NCI-H187 (cell line): ENCODE measurements at regions not wholly inside any gene's neighbourhood (a gene's known extent, or its start where the extent isn't known, plus 50 kb on each side); places are given as distances from the start of the nearest gene placed in this dataset.
"Not testable (repeated sequence)": the region's sequence is repeated elsewhere in the genome, so short reads cannot be mapped to it uniquely, and the experiment has no call there.

ENCODE experiments used
- DNase-seq, 2 experiments: peaks; one replicate each; lab custom pipeline; 2025; lab: John Stamatoyannopoulos, UW

DNA sequence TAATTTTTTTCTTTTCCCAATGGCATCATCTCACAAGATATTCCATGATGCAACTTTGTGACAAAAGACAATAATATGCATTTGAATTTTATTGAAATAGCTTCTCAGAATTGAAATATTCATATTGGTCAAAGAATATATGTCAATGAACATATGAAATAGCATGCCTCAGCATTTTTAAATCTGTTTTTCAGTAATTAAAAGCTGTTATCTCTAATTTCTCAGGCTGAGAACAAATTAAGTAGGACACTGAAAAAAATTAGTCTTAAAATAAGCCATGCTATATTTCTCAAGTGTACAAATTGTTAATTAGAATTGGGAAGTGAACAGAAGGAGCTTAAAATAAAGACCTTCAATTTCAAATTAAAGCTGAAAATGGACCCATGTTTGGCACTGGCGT is 570.1 kb downstream of the MFSD1 start:
- no peak for DNase-seq

GRCh38 chr3:159378396-159379194 is 576.7 kb downstream of the MFSD1 start:
- DNase-seq: no peak

DNA sequence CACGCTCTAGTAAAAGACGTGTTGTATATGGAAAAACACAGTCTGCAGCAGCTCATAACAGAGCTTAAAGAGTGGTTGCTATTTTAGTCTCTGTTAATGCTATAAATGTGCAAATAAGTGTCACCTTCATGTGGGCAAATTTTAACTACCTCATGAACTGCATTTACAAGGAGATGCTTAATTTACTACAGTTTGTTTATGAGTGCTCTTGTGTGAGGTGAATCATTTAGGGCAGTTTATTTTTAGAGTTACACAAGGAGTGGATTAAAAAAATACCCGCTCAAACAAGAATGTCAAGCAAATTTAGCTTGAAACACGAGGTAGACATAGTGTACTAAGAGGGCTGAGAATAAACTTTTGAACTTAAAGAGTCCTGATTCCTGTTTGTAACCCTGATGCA is 579.0 kb downstream of the MFSD1 start:
- no peak for DNase-seq

DNA sequence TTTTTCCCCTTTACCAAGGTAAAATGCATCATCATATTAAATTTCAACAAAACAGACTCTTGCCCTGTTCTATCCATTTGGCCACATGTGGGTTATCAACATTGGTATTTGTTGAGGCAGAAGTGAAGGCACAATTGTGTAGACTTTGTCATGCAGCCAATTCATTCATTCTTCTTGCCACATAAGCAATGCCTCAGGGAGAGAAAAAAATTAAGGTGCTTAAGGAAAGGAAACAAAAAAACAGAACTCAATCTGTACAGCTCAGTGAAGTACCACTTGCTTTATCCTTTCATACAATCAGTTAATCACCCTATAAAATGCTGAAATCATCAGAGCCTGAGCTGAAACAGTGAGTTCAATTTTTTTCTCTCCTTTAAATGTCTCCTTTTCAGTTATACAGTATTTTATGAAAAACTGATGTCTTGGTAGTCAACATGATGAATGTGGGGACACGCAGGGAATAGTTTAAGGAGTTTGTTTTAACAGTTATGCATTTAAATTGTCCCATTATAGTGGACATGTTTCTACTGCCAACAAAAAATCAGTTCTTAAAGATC is 588.9 kb downstream of the MFSD1 start:
- no peak for DNase-seq

GRCh38 chr3:159397683-159398082 is 591.0 kb upstream of the IL12A start:
- DNase-seq: not testable (repeated sequence)

- DNase-seq: no peak
Observed at GRCh38 chr3:159401069-159401468, 587.6 kb upstream of the IL12A start.

GRCh38 chr3:159409711-159410110 is 578.9 kb upstream of the IL12A start:
- DNase-seq: not testable (repeated sequence)

DNA sequence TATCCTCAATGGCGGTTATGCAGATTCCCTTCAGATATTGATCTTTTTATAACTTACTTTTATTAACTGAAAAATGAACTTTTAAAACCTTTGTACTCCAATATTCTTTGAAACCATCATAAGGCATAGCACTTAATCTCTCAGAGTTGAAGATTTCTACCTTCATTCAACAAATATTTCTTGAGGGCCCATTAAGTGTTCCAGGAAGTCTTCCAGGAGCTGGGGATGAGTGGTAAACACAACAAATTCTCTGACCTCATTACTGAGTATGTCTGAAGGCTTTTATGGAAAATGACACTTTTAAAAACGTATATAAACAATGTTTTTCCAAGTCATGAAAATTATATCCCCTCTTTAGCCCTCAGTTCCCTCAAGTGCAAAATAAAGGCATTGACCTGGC is 575.3 kb upstream of the IL12A start:
- DNase-seq: no peak

GRCh38 chr3:159416856-159417255 is 571.8 kb upstream of the IL12A start:
- DNase-seq: no peak

GRCh38 chr3:159417761-159418160 is 570.9 kb upstream of the IL12A start:
- no peak for DNase-seq

DNA sequence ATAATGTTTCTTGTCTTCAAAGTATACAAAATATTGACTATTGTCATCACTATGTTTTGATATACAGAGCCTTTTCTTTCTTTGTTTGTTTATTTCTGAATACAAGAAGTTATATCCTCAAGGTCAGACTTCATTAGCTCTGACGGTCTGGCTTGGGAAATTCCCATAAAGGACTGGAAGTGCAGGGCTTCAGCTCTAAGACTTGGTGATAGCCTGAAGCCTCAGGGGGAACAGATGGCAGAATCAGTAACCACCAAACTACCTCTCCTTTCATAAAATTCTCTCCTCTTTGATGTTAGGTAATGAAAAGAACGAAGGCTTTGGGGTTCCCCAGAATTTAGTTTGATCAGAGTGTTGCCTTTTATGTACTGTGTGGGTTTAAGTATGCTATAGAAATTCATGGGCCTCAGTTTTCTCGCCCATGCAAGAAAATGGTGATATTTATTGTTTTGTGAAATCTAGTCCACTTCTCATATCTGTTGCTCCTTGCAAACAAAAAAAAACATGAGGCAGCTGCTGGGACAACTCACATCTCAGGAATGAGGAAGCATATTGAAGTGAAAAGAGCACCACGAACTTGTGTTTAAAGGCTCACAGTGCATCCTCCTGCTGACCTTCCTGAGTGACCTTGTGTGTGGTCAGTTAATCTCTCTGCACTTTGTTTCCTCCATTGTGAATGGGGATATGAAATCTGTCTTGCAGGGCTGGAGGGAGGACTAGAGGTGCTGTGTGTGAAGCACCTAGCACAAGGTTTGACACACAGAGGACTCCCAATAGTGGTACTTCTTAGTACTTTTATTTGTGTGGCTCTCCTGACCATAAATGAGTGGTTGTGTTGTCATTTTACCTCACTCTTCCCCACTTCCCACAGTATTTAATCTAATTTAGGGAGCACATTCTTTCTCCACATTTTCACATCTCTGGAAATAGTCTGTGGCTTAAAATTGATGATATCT is 569.8 kb upstream of the IL12A start:
- no peak for DNase-seq

DNA sequence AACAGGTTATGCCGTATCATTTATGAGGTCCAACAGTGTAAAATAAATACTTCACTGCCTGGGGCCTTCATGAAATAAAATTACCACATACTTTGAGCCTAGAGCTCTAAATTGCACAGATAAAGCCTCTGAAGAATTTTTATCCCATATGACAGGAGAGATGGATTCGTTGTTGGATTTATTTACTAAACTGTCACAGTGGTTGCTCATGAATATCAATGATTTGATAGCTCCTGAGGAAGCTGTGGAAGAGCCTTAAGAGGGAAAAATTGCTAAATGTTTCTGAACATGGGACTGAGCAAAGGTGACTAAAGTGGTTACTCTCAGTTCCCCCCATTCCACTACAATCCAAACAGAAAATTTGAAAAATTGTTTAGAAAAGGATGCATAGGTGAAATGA is 558.9 kb upstream of the IL12A start:
- no peak for DNase-seq

DNA sequence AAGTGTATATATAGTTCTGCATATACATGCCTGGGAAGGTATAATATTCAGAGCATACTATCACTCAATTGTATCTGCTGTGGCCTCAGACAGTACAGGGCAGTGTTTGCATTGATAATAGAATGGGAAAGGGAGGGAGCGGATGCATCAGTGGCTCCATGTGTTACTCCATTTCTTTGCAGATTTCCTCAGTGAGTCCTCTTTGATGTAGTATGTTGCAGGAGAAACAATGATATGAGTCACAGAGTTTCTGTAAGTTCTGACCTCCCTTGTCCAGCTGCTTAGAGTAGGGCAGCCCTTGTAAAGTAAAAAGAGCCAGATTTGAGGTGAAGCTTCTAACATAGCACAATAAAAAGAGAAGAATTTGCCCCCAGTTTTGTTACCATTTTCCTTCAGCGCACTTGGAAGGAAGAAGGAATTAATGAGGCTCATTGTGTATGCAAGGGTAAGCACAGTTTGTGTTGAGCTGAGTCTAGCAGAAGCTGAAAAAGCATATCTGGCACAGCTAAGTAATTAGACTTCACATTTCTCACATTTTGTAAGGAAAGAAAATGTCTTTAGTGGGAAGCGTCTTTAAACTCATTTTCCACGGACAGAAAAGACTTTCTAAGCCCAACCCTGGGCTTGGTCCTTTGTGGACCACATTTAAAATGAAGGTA is 555.8 kb upstream of the IL12A start:
- DNase-seq: no peak

- no peak for DNase-seq
Observed at GRCh38 chr3:159439346-159439745, 549.3 kb upstream of the IL12A start.

DNA sequence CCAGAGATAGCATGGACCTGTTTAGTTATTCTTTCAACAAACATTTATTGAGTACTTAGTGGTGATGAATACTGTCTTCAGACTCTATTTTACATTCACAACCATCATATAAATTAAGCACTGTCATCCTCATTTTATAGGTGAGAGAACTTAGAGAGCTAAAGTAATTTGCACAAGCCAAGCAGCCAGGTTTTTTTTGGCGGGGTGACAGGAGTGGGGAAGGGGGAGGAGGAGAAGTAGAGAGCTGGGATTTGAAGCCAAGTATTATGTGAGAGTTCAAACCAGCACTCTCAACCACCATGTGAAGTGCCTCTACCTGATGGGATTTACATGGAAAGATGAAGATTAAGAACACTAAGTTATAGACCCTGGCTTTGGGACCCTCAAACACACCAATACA is 547.4 kb upstream of the IL12A start:
- no peak for DNase-seq

GRCh38 chr3:159443266-159443665 is 545.4 kb upstream of the IL12A start:
- DNase-seq: no peak

DNA sequence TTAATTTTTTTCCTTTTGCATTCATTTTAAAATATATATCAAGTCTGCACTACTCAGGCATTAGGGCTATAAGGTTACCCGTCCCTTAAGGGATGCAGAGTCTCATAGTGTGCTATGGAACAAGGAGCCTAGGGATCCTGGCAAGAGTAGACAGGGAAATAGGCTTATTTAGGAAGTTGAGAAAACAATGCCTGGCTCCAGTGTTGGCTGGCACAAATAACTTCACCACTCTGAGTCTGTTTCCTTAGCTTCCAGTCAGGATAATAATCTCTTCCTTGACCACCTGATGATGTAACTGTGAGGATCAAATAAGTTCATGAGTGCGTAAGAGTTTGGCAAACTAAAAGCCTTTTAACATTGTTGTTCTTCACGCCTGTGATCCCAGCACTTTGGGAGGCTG is 540.8 kb upstream of the IL12A start:
- no peak for DNase-seq

DNA sequence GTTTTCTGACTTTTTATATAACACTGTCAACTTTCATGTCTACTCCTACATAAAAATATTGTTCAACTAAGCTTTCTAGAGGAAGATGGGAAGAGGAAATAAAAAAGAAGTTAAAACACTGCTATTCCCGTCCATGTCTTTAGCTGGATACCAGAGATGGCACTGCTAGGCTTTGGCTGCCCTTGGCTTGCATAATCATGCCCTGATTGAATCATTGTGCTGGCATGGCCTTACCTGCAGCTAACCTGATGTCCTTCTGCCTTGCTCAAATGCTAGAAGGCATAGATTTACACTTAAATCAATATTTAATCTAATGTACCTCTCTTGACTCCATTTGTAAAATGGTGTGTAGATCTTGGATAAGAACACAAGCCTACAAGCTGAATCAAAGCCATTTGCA is 539.7 kb upstream of the IL12A start:
- DNase-seq: no peak

- no peak for DNase-seq
Observed at GRCh38 chr3:159451067-159451466, 537.6 kb upstream of the IL12A start.

GRCh38 chr3:159451482-159451881 is 537.2 kb upstream of the IL12A start:
- DNase-seq: no peak

GRCh38 chr3:159453036-159453435 is 535.6 kb upstream of the IL12A start:
- no peak for DNase-seq

DNA sequence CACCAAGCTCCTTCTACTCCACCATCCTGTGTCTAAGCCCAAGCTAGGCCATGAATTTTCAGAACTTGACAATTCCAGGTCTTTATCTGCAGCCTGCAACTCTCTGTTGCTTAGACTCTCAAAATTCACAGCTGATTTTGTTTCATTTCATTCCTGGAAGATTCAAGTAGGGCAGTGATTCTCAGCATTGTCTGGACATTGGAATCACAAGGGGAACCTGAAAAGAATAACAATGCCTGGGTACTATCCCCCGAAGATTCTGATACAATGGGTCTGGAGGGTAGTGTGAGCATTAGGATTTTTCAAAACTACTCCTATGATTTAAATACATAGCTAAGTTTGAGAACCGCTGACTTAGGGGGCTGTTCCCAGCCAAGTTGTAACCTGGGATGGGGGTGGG is 534.7 kb upstream of the IL12A start:
- no peak for DNase-seq
